Neural crest cell (in vitro differentiated cells): ENCODE measurements at regions not wholly inside any gene's neighbourhood (a gene's known extent, or its start where the extent isn't known, plus 50 kb on each side); places are given as distances from the start of the nearest gene placed in this dataset.

Experiments
- DNase-seq: peaks from one replicate; pipeline ENCODE4 v3.0.0; 2021; ENCODE audit warnings: low read depth, mixed read lengths, low spot score
- H3K27ac Mint-ChIP-seq: one replicate; pipeline ENCODE4 v1.8.0; 2021; ENCODE audit warnings: mild to moderate bottlenecking, mixed read lengths; ENCODE audit not compliant: unreplicated experiment
- H3K27me3 Mint-ChIP-seq: 2 replicates; pipeline ENCODE4 v1.8.0; 2021; ENCODE audit warnings: low read depth, mild to moderate bottlenecking, mixed read lengths
- H3K36me3 Mint-ChIP-seq: 2 replicates; pipeline ENCODE4 v1.8.0; 2021; ENCODE audit warnings: low read depth, mild to moderate bottlenecking, mixed read lengths
- H3K4me1 Mint-ChIP-seq: 2 replicates; pipeline ENCODE4 v1.8.0; 2021; ENCODE audit warnings: mixed read lengths
- H3K4me3 Mint-ChIP-seq: one replicate; pipeline ENCODE4 v1.8.0; 2021; ENCODE audit warnings: mild to moderate bottlenecking, mixed read lengths
- H3K9me3 Mint-ChIP-seq: 2 replicates; pipeline ENCODE4 v1.8.0; 2021; ENCODE audit warnings: mixed read lengths
- CTCF ChIP-seq: fragments of 200-600 bp; sonication (generic); conservative IDR thresholded peaks from 2 replicates; pipeline ENCODE4 v1.5.0; 2021; ENCODE audit warnings: antibody characterized with exemption, mild to moderate bottlenecking

DNA sequence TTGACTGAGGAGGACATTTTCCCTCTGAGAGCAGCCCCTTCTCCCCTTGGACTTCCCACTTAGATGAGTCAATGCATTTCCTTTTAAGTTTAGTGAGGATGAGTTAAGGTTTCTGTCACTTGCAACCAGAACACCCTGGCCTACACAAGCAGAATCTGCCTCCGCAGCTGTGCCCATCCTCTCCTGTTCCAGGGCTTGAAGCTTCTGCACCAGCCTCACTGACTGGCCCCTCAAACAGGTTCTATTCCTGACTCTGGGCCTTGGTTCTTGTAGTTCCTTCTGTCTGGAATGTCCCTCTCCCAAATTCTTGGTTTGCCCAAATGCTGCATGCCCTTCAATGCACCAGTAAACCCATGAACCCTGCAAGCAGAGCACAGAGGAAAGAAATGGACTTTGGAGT, 394.4 kb downstream of the PTPRU start:
- Mint-ChIP-seq H3K36me3 (no peaks in the 10 kb centered on the region), H3K27ac (no peak overlapping the region), H3K9me3 (no peaks in the 10 kb centered on the region), H3K4me1 (no peaks in the 10 kb centered on the region), H3K27me3 (no peaks in the 10 kb centered on the region), H3K4me3 (no peak overlapping the region)
- DNase-seq = no peak
- no peak for TF ChIP-seq CTCF

DNA sequence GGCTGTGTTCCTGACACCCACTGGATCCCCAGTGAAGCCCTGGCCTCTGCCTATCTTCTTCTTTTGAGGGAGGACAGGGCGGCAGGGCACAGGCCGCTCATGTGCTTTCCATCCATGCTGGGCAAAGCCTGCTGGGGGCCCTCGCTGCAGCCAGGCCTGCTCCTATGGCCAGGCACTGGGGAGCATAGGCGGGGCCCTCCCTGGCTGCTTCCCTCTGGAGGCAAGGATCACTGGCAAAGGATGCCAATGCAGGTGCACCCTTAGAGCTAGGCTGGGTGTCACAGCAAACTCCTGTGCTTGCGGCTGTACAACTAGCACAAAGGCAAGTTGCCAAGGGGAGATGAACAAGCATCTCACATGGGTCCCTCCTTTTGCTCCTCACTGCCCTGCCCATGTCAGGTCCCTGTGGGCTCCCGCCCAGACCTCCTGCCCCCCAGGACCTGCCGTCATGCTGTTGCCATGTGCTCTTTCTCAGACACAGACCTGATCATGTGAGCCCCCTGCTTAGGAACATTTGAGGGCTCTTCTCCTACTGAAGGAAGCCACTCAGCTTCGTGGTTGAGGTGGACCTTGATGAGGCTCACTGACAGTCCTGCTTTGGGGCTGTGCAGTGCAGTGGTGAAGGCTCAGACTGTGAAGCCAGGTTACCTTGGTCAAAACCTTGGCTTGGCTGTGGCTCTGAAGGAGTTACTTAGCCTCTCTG, 393.6 kb downstream of the PTPRU start:
- no peak for DNase-seq
- Mint-ChIP-seq H3K4me3 (no peak overlapping the region), H3K36me3 (no peaks in the 10 kb centered on the region), H3K27me3 (no peaks in the 10 kb centered on the region), H3K9me3 (no peaks in the 10 kb centered on the region), H3K27ac (no peak overlapping the region), H3K4me1 (no peaks in the 10 kb centered on the region)
- no peak for TF ChIP-seq CTCF

GRCh38 chr1:29629401-29629800, 393.1 kb downstream of the PTPRU start:
- DNase-seq = no peak
- no peaks in the 10 kb centered on the region for H3K9me3 Mint-ChIP-seq
- no peak for TF ChIP-seq CTCF

GRCh38 chr1:29628190-29628589, 391.9 kb downstream of the PTPRU start:
- H3K4me3 Mint-ChIP-seq = no peak overlapping the region
- H3K36me3 Mint-ChIP-seq = no peaks in the 10 kb centered on the region
- H3K9me3 Mint-ChIP-seq = no peaks in the 10 kb centered on the region
- no peak overlapping the region for H3K27ac Mint-ChIP-seq
- no peaks in the 10 kb centered on the region for H3K4me1 Mint-ChIP-seq
- no peak for DNase-seq
- no peak for TF ChIP-seq CTCF
- H3K27me3 Mint-ChIP-seq = no peaks in the 10 kb centered on the region

More at GRCh38 chr1:29629401-29629800, 393.1 kb downstream of the PTPRU start:
- H3K36me3 Mint-ChIP-seq = no peaks in the 10 kb centered on the region
- H3K27me3 Mint-ChIP-seq = no peaks in the 10 kb centered on the region
- H3K27ac Mint-ChIP-seq = no peak overlapping the region
- H3K4me1 Mint-ChIP-seq = no peaks in the 10 kb centered on the region
- no peak overlapping the region for H3K4me3 Mint-ChIP-seq

DNA sequence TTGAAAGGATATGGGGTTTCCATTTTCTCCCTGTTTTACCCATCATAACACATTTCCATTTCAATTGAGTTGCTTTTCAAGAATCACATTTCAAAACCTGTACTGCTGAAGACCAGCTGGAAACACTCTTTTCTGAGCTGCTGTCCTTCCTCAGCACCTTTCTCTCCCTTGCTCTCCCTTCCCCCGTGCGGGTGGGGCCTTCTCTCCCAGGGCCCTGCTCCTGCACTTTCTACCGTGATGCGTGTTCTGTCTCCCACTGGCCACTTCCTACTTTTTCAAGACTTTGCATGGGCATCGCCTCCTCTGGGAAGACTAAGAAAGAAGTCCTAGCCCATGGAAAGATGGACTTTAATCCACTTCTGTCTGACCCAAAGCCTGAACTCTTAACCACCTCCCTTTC, 390.4 kb downstream of the PTPRU start:
- DNase-seq = no peak
- no peaks in the 10 kb centered on the region for H3K27me3 Mint-ChIP-seq
- no peak overlapping the region for H3K4me3 Mint-ChIP-seq
- H3K9me3 Mint-ChIP-seq = no peaks in the 10 kb centered on the region
- no peaks in the 10 kb centered on the region for H3K36me3 Mint-ChIP-seq
- H3K4me1 Mint-ChIP-seq = no peaks in the 10 kb centered on the region
- H3K27ac Mint-ChIP-seq = no peak overlapping the region
- TF ChIP-seq CTCF = no peak
